DND-41 (cell line): ENCODE measurements at regions not wholly inside any gene's neighbourhood (a gene's known extent, or its start where the extent isn't known, plus 50 kb on each side); places are given as distances from the start of the nearest gene placed in this dataset.

Source experiments
- ATAC-seq: fragments of 200-7000 bp; cut with Tn5 transposase; 3 replicates; pipeline ENCODE4 v1.9.1; 2021; ENCODE audit warnings: low read depth; ENCODE audit not compliant: insufficient read depth
- DNase-seq: peaks from one replicate; pipeline ENCODE4 v3.0.0-alpha.2; 2020
- H2AFZ ChIP-seq: 2 replicates; pipeline ENCODE4 v1.6.0; 2012; ENCODE audit warnings: low read depth, low read length
- H3K27ac ChIP-seq: 2 replicates; pipeline ENCODE4 v1.5.1; 2012; ENCODE audit warnings: low read length, inconsistent platforms
- H3K27me3 ChIP-seq: fragments of 200-600 bp; sonication (generic); 2 replicates; pipeline ENCODE4 v1.6.0; 2012; ENCODE audit warnings: low read length, mild to moderate bottlenecking, inconsistent platforms; ENCODE audit not compliant: insufficient read depth, poor library complexity
- H3K36me3 ChIP-seq: 2 replicates; pipeline ENCODE4 v1.5.1; 2012; ENCODE audit warnings: low read length, inconsistent platforms; ENCODE audit not compliant: insufficient read depth
- H3K4me1 ChIP-seq: 2 replicates; pipeline ENCODE4 v1.5.1; 2012; ENCODE audit warnings: mild to moderate bottlenecking, low read length; ENCODE audit not compliant: insufficient read depth
- H3K4me2 ChIP-seq: 2 replicates; pipeline ENCODE4 v1.6.0; 2012; ENCODE audit warnings: mild to moderate bottlenecking, moderate library complexity, low read length, inconsistent platforms; ENCODE audit not compliant: insufficient read depth
- H3K4me3 ChIP-seq, 2 experiments: fragments of 200-600 bp in 1 of 2; shearing (Covaris generic) in 1 of 2; 2 replicates each; pipeline ENCODE4 v1.5.1; 2012 to 2016; ENCODE audit warnings: inconsistent platforms in 2 of 2, low read length in 2 of 2, mild to moderate bottlenecking in 2 of 2, low read depth in 1 of 2, moderate library complexity in 1 of 2
- H3K79me2 ChIP-seq: 2 replicates; pipeline ENCODE4 v1.6.0; 2012; ENCODE audit warnings: low read length, inconsistent platforms; ENCODE audit not compliant: insufficient read depth
- H3K9ac ChIP-seq: 2 replicates; pipeline ENCODE4 v1.6.0; 2012; ENCODE audit warnings: low read depth, mild to moderate bottlenecking, inconsistent platforms, low read length, moderate library complexity
- H3K9me3 ChIP-seq: 2 replicates; pipeline ENCODE4 v1.5.1; 2012; ENCODE audit warnings: low read length, moderate library complexity, mild to moderate bottlenecking, inconsistent platforms; ENCODE audit not compliant: insufficient read depth, severe bottlenecking
- H4K20me1 ChIP-seq: 2 replicates; pipeline ENCODE4 v1.6.0; 2012; ENCODE audit warnings: low read length; ENCODE audit not compliant: insufficient read depth
- EZH2 ChIP-seq: IDR thresholded peaks from 3 replicates; pipeline ENCODE4 v1.6.1; 2012; ENCODE audit warnings: borderline replicate concordance, low read depth, mild to moderate bottlenecking, moderate library complexity, low read length, inconsistent platforms; ENCODE audit not compliant: severe bottlenecking
- TF ChIP-seq, protein P1 (sequence below): IDR thresholded peaks from 2 replicates; pipeline ENCODE4 v1.5.1; 2012; ENCODE audit warnings: borderline replicate concordance, low read length, moderate library complexity, mild to moderate bottlenecking; ENCODE audit not compliant: poor library complexity, severe bottlenecking; ENCODE audit errors: extremely low read depth

DNA sequence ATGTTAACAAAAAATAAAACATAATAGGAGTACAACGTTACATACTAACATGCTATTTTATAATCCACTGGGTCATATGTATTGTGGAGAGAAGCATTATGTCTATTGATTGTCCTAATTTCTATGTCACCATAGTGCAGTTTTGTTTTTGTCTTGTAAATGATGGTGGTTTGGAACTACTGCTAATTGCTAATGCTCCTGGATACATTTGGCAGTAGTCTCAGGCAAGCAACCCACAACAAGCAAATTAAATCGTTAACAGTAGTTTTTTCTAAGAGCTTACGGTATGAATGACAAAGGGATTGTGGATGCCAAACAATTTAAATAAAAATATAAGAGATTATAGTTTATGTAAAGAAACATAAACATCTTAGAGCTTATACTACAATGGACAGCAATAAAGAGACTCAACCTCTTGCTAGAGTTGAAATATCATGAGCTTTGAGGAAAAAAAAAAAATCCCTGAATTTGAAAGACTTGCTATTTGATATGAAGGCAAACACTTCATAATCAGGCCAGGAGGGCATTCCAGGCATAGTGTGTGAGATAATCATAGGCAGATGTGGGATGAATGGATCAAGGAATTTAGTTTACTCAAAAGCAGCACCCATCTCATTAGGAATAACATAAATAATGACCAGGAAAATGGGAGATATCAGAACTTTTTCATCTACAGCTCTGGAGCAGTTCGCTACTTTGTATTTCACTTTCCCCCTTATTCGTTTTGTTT lies 181.3 kb downstream of the CCDC59 start:
- Histone ChIP-seq H3K9ac (no peak overlapping the region), H3K36me3 (no peaks in the 10 kb centered on the region), H2AFZ (no peak overlapping the region), H3K4me1 (no peaks in the 10 kb centered on the region), H3K27me3 (no peaks in the 10 kb centered on the region), H3K27ac (no peak overlapping the region), H3K4me3 (no peak overlapping the region), H4K20me1 (no peaks in the 10 kb centered on the region), H3K79me2 (no peaks in the 10 kb centered on the region), H3K9me3 (no peaks in the 10 kb centered on the region), H3K4me2 (no peak overlapping the region)
- no peak for TF ChIP-seq EZH2
- TF ChIP-seq, protein P1, sequence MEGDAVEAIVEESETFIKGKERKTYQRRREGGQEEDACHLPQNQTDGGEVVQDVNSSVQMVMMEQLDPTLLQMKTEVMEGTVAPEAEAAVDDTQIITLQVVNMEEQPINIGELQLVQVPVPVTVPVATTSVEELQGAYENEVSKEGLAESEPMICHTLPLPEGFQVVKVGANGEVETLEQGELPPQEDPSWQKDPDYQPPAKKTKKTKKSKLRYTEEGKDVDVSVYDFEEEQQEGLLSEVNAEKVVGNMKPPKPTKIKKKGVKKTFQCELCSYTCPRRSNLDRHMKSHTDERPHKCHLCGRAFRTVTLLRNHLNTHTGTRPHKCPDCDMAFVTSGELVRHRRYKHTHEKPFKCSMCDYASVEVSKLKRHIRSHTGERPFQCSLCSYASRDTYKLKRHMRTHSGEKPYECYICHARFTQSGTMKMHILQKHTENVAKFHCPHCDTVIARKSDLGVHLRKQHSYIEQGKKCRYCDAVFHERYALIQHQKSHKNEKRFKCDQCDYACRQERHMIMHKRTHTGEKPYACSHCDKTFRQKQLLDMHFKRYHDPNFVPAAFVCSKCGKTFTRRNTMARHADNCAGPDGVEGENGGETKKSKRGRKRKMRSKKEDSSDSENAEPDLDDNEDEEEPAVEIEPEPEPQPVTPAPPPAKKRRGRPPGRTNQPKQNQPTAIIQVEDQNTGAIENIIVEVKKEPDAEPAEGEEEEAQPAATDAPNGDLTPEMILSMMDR = no peak
- ATAC-seq (no peak), DNase-seq (no peak)

DNA sequence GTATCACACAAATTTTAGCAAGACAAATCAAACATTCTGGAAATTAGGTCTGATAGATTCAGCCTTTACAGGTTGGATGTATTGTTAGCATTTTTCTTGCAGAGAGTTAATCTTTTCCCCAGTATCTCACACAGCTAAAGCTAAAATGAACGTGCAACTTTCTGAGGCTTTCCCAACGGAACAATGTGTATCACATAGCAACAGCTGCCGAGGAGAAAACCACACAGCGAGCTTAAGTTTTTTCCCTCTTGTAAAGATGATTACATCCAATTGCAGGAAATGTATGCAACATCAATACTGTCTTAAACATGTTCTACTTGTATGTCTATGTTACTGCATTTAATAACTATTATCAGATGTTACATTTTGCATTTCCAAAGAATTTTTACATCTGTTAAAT lies 182.2 kb downstream of the CCDC59 start:
- DNase-seq (no peak), ATAC-seq (no peak)
- no peak overlapping the region for H3K4me3 ChIP-seq
- H3K79me2 ChIP-seq = no peaks in the 10 kb centered on the region
- H2AFZ ChIP-seq = no peak overlapping the region
- TF ChIP-seq, protein P1 = no peak
- TF ChIP-seq EZH2 = no peak
- no peaks in the 10 kb centered on the region for H3K4me1 ChIP-seq
- H3K9ac ChIP-seq = no peak overlapping the region
- H3K27me3 ChIP-seq = no peaks in the 10 kb centered on the region
- H3K27ac ChIP-seq = no peak overlapping the region
- H3K9me3 ChIP-seq = no peaks in the 10 kb centered on the region
- no peaks in the 10 kb centered on the region for H3K36me3 ChIP-seq
- no peak overlapping the region for H3K4me2 ChIP-seq
- no peaks in the 10 kb centered on the region for H4K20me1 ChIP-seq

DNA sequence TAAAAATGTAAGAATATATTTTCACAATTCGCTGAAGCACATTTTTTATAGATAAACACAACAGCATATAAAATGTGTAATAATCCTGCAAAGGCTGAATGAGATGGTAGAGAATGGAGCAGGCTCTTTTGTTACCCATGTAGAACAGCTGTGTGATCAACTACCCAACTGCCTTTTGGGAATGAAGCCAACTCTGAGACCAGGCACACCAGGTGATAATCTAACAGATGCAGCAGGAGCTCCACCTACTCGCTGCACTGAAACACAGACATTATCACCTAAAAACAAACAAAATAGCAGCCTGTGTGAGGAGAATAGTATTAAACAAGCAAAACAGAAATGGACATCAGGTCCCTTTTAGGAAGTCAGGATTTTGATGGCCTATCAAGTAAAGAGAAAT lies 183.3 kb downstream of the CCDC59 start:
- no peak overlapping the region for H3K4me3 ChIP-seq
- H3K27me3 ChIP-seq = no peaks in the 10 kb centered on the region
- H3K4me1 ChIP-seq = no peaks in the 10 kb centered on the region
- no peak for TF ChIP-seq EZH2
- TF ChIP-seq, protein P1 = no peak
- no peaks in the 10 kb centered on the region for H3K9me3 ChIP-seq
- H2AFZ ChIP-seq = no peak overlapping the region
- no peak overlapping the region for H3K4me2 ChIP-seq
- H3K79me2 ChIP-seq = no peaks in the 10 kb centered on the region
- no peak for DNase-seq
- no peak overlapping the region for H3K27ac ChIP-seq
- ATAC-seq = no peak
- no peaks in the 10 kb centered on the region for H4K20me1 ChIP-seq
- H3K9ac ChIP-seq = no peak overlapping the region
- no peaks in the 10 kb centered on the region for H3K36me3 ChIP-seq
